HCT116 (cell line): ENCODE measurements at regions not wholly inside any gene's neighbourhood (a gene's known extent, or its start where the extent isn't known, plus 50 kb on each side); places are given as distances from the start of the nearest gene placed in this dataset.

ENCODE experiments used
- ATAC-seq: fragments of 200-7000 bp; cut with Tn5 transposase; 2 replicates; pipeline ENCODE4 v1.9.1; 2020; ENCODE audit warnings: mild to moderate bottlenecking, moderate library complexity
- BruUV-seq: library from RNA; stranded (reverse); fragments of 400-500 nt; replicated peaks from 2 replicates; lab custom pipeline; 2021; lab: Mats Ljungman, UMichigan
- CTCF ChIA-PET: fragments of 300-600 bp; sonication (Branson Sonifier 250); formaldehyde crosslinking; loops from one replicate; lab custom pipeline; 2021; ENCODE audit warnings: antibody characterized with exemption; lab: Charles Lee
- POLR2A ChIA-PET: fragments of 300-600, 350-600 bp; sonication (Branson Sonifier 250); formaldehyde crosslinking; loops from one replicate; lab custom pipeline; 2021; ENCODE audit warnings: antibody characterized with exemption; lab: Charles Lee
- RAD21 ChIA-PET, 2 experiments: fragments of 300-600 bp; sonication (Branson Sonifier 250); formaldehyde crosslinking; loops; one replicate each; lab custom pipeline; 2023; ENCODE audit warnings: low total read pairs in 2 of 2; ENCODE audit not compliant: uncharacterized antibody in 2 of 2, unreplicated experiment in 2 of 2, low non-redundant PET in 1 of 2; lab: Charles Lee
- DNase-seq: peaks from one replicate; pipeline ENCODE4 v3.0.0-alpha.2; 2010; ENCODE audit warnings: low read depth, low spot score
- H2AFZ ChIP-seq: fragments of 200-600 bp; shearing (Covaris generic), sonication (generic); 2 replicates; pipeline ENCODE4 v1.6.1; 2017; ENCODE audit warnings: low read depth, mixed run types, mixed read lengths, antibody characterized with exemption, low read length; ENCODE audit not compliant: poor library complexity, severe bottlenecking
- H3K27ac ChIP-seq: 2 replicates; pipeline ENCODE4 v1.5.1; 2012; ENCODE audit warnings: low read depth, low read length
- H3K27me3 ChIP-seq: fragments of 200-600 bp; sonication (generic); 2 replicates; pipeline ENCODE4 v1.6.1; 2016; ENCODE audit warnings: mixed run types, low read length, mixed read lengths; ENCODE audit not compliant: insufficient read depth
- H3K36me3 ChIP-seq, 2 experiments: fragments of 200-500 bp in 1 of 2; fragments of 200-600 bp in 1 of 2; sonication (Bioruptor generic) in 1 of 2; sonication (generic) in 1 of 2; 2 replicates each; pipeline versions ENCODE4 v1.5.1 to v1.6.1; 2014 to 2016; ENCODE audit warnings: low read length in 2 of 2, inconsistent platforms in 1 of 2, mixed read lengths in 1 of 2, mixed run types in 1 of 2; ENCODE audit not compliant: insufficient read depth in 2 of 2, control insufficient read depth in 1 of 2
- H3K4me1 ChIP-seq, 2 experiments: fragments of 200-600 bp in 1 of 2; sonication (generic) in 1 of 2; 2 replicates each; pipeline versions ENCODE4 v1.5.1 to v1.6.1; 2012 to 2017; ENCODE audit warnings: low read length in 2 of 2, inconsistent platforms in 1 of 2, mild to moderate bottlenecking in 1 of 2, mixed read lengths in 1 of 2, mixed run types in 1 of 2, moderate library complexity in 1 of 2; ENCODE audit not compliant: insufficient read depth in 2 of 2, control insufficient read depth in 1 of 2
- H3K4me2 ChIP-seq: fragments of 200-600 bp; sonication (generic); 2 replicates; pipeline ENCODE4 v1.6.1; 2017; ENCODE audit warnings: mixed run types, low read length, mixed read lengths
- H3K4me3 ChIP-seq, 2 experiments: fragments of 200-600 bp in 1 of 2; sonication (generic) in 1 of 2; replicated peaks in 1 of 2; 2 replicates each; pipeline ENCODE4 v1.5.1; 2011 to 2016; ENCODE audit warnings: low read length in 2 of 2, control low read depth in 1 of 2, low read depth in 1 of 2, mild to moderate bottlenecking in 1 of 2, mixed read lengths in 1 of 2, mixed run types in 1 of 2
- H3K79me2 ChIP-seq: fragments of 200-600 bp; sonication (generic); 2 replicates; pipeline ENCODE4 v1.6.1; 2017; ENCODE audit warnings: mild to moderate bottlenecking, mixed run types, low read length, moderate library complexity, mixed read lengths; ENCODE audit not compliant: insufficient read depth
- H3K9ac ChIP-seq: fragments of 200-600 bp; sonication (generic); 2 replicates; pipeline ENCODE4 v1.6.1; 2016; ENCODE audit warnings: low read length, mixed read lengths
- H3K9me2 ChIP-seq: fragments of 200-600 bp; sonication (generic), shearing (Covaris generic); 2 replicates; pipeline ENCODE4 v1.6.1; 2017; ENCODE audit warnings: mixed run types, mild to moderate bottlenecking, moderate library complexity; ENCODE audit not compliant: insufficient read depth
- H3K9me3 ChIP-seq, 2 experiments: fragments of 200-500 bp in 1 of 2; fragments of 200-600 bp in 1 of 2; sonication (Bioruptor generic) in 1 of 2; sonication (generic) in 1 of 2; 2 replicates each; pipeline ENCODE4 v1.6.1; 2014 to 2017; ENCODE audit warnings: low read length in 2 of 2, mixed read lengths in 2 of 2, inconsistent platforms in 1 of 2, low read depth in 1 of 2, mild to moderate bottlenecking in 1 of 2, mixed run types in 1 of 2, moderate library complexity in 1 of 2; ENCODE audit not compliant: control insufficient read depth in 1 of 2, insufficient read depth in 1 of 2
- H4K20me1 ChIP-seq: fragments of 200-600 bp; sonication (generic), shearing (Covaris generic); 2 replicates; pipeline ENCODE4 v1.6.1; 2017; ENCODE audit warnings: mixed run types, mild to moderate bottlenecking, moderate library complexity; ENCODE audit not compliant: insufficient read depth
- ATF3 ChIP-seq: IDR thresholded peaks from 2 replicates; pipeline ENCODE4 v1.6.1; 2012
- CEBPB ChIP-seq: IDR thresholded peaks from 2 replicates; pipeline ENCODE4 v1.6.1; 2012; ENCODE audit warnings: low read depth
- CTCF ChIP-seq, 3 experiments: fragments of 200-600 bp in 1 of 3; sonication (generic) in 1 of 3; IDR thresholded peaks in 2 of 3; conservative IDR thresholded peaks in 1 of 3; 2 replicates each; pipeline ENCODE4 v1.5.1; 2012 to 2017; ENCODE audit warnings: low read depth in 2 of 3, low read length in 2 of 3, antibody characterized with exemption in 1 of 3, borderline replicate concordance in 1 of 3, control low read depth in 1 of 3, mild to moderate bottlenecking in 1 of 3, mixed read lengths in 1 of 3, mixed run types in 1 of 3, moderate library complexity in 1 of 3; ENCODE audit not compliant: insufficient read depth in 1 of 3
- ELF1 ChIP-seq: IDR thresholded peaks from 2 replicates; pipeline ENCODE4 v1.6.1; 2012; ENCODE audit warnings: low read depth, borderline replicate concordance
- EZH2phosphoT487 ChIP-seq: fragments of 200-600 bp; IDR thresholded peaks from 2 replicates; pipeline ENCODE4 v1.6.1; 2018; ENCODE audit warnings: antibody characterized with exemption, borderline replicate concordance
- FOSL1 ChIP-seq: IDR thresholded peaks from 2 replicates; pipeline ENCODE4 v1.6.1; 2012; ENCODE audit warnings: low read depth
- JUND ChIP-seq: IDR thresholded peaks from 2 replicates; pipeline ENCODE4 v1.6.1; 2012
- MAX ChIP-seq: IDR thresholded peaks from 2 replicates; pipeline ENCODE4 v1.6.1; 2012
- POLR2A ChIP-seq: IDR thresholded peaks from 2 replicates; pipeline ENCODE4 v1.7.0; 2011; ENCODE audit warnings: borderline replicate concordance; ENCODE audit not compliant: insufficient read depth, insufficient read length; ENCODE audit errors: extremely low read depth
- POLR2AphosphoS5 ChIP-seq: IDR thresholded peaks from 2 replicates; pipeline ENCODE4 v1.6.1; 2011; ENCODE audit warnings: mild to moderate bottlenecking, low read depth, low read length, moderate library complexity
- REST ChIP-seq: IDR thresholded peaks from 2 replicates; pipeline ENCODE4 v1.6.1; 2012; ENCODE audit warnings: low read depth
- SP1 ChIP-seq: IDR thresholded peaks from 2 replicates; pipeline ENCODE4 v1.6.1; 2012; ENCODE audit warnings: low read depth
- SRF ChIP-seq: IDR thresholded peaks from 2 replicates; pipeline ENCODE4 v1.6.1; 2012; ENCODE audit warnings: low read depth
- TCF7L2 ChIP-seq: IDR thresholded peaks from 2 replicates; pipeline ENCODE4 v1.7.0; 2011; ENCODE audit warnings: borderline replicate concordance, inconsistent platforms; ENCODE audit not compliant: insufficient read depth, insufficient read length; ENCODE audit errors: extremely low read depth
- ZBTB33 ChIP-seq: IDR thresholded peaks from 2 replicates; pipeline ENCODE4 v1.6.1; 2011; ENCODE audit warnings: mild to moderate bottlenecking, low read length, moderate library complexity; ENCODE audit not compliant: insufficient replicate concordance; ENCODE audit errors: extremely low read depth
- ZFX ChIP-seq: fragments of 450-650 bp; IDR thresholded peaks from 2 replicates; pipeline ENCODE4 v1.6.1; 2017
- ZNF274 ChIP-seq: fragments of 200-500 bp; sonication (Bioruptor generic); IDR thresholded peaks from 2 replicates; pipeline ENCODE4 v1.6.1; 2014; ENCODE audit warnings: mild to moderate bottlenecking, low read depth, low read length, inconsistent platforms
- intact Hi-C: fragments of 100-400 bp; cut with micrococcal nuclease; formaldehyde crosslinking; loops from 2 replicates; pipeline ENCODE4 v1.10.0; 2022

- no peaks in the 10 kb centered on the region for H4K20me1 ChIP-seq
- H2AFZ ChIP-seq = no peak overlapping the region
- H3K9me2 ChIP-seq = no peaks in the 10 kb centered on the region
- no peak for ATAC-seq
- ChIA-PET RAD21 (no interaction called here), CTCF (no interaction called here), POLR2A (no interaction called here)
- H3K9ac ChIP-seq = no peak overlapping the region
- peaks cover 5 to 6% of the 10 kb centered on the region in 2 experiments; a peak in 2 of 4 replicates for H3K9me3 ChIP-seq
- H3K4me3 ChIP-seq = no peak overlapping the region
- intact Hi-C loops = no loop called here
- TF ChIP-seq ZNF274 (no peak), REST (no peak), TCF7L2 (no peak), CEBPB (no peak), SRF (no peak), ATF3 (no peak), EZH2phosphoT487 (no peak), POLR2AphosphoS5 (no peak), ZFX (no peak), CTCF (IDR thresholded peaks at IDR 0.05 in 2 of 3, conservative IDR thresholded peaks at IDR 0.05 in 1 of 3; ENCODE audit: borderline replicate concordance in 1 of 3, insufficient read depth in 1 of 3, low read depth in 2 of 3, low read length in 2 of 3) (no peak), ZBTB33 (no peak), POLR2A (no peak), JUND (no peak), FOSL1 (no peak), MAX (no peak), SP1 (no peak), ELF1 (no peak)
- H3K79me2 ChIP-seq = no peaks in the 10 kb centered on the region
- H3K4me2 ChIP-seq = no peak overlapping the region
- BruUV-seq = no TSS peak
- DNase-seq = no peak
- H3K27me3 ChIP-seq = no peaks in the 10 kb centered on the region
- no peaks in the 10 kb centered on the region for H3K4me1 ChIP-seq
- H3K27ac ChIP-seq = no peak overlapping the region
- no peaks in the 10 kb centered on the region for H3K36me3 ChIP-seq
Observed at GRCh38 chr3:90005281-90005847, 897.9 kb downstream of the EPHA3 start.
